ENCODE measurements at regions not wholly inside any gene's neighbourhood (a gene's known extent, or its start where the extent isn't known, plus 50 kb on each side); places are given as distances from the start of the nearest gene placed in this dataset.

GRCh38 chr2:188819792-188820191 is 154.4 kb upstream of the COL3A1 start:
- no peak for TF ChIP-seq EZH2 (IDR thresholded peaks at IDR 0.05; ENCODE audit: low read length, missing control alignments)
- no peak for TF ChIP-seq CTCF (conservative IDR thresholded peaks at IDR 0.05 in 1 of 2, IDR thresholded peaks at IDR 0.05 in 1 of 2; ENCODE audit: low read depth in 1 of 2, low read length in 2 of 2)
